ENCODE measurements at regions not wholly inside any gene's neighbourhood (a gene's known extent, or its start where the extent isn't known, plus 50 kb on each side); places are given as distances from the start of the nearest gene placed in this dataset.

- no peak for TF ChIP-seq USF1 (IDR thresholded peaks at IDR 0.05)
- TF ChIP-seq NFIC (IDR thresholded peaks at IDR 0.05): no peak
- no peak for TF ChIP-seq CEBPB (IDR thresholded peaks at IDR 0.05)
- no peak for TF ChIP-seq REST (IDR thresholded peaks at IDR 0.05; ENCODE audit: low read depth)
- TF ChIP-seq EGR1 (IDR thresholded peaks at IDR 0.05): no peak
- TF ChIP-seq TEAD4 (IDR thresholded peaks at IDR 0.05): no peak
- no peak for TF ChIP-seq TAF1 (IDR thresholded peaks at IDR 0.05; ENCODE audit: low read depth)
- TF ChIP-seq FOXM1 (IDR thresholded peaks at IDR 0.05; ENCODE audit: borderline replicate concordance, low read depth): no peak
- no peak for TF ChIP-seq TCF12 (IDR thresholded peaks at IDR 0.05; ENCODE audit: low read depth)
- TF ChIP-seq ZBTB7A (IDR thresholded peaks at IDR 0.05; ENCODE audit: low read depth): no peak
Measured at GRCh38 chr12:105744371-105745058, 394.2 kb downstream of the NUAK1 start.

GRCh38 chr12:105745811-105746210, 392.9 kb downstream of the NUAK1 start:
- TF ChIP-seq MAX (IDR thresholded peaks at IDR 0.05) (no peak), RAD21 (IDR thresholded peaks at IDR 0.05; ENCODE audit: low read depth) (no peak), TCF12 (IDR thresholded peaks at IDR 0.05; ENCODE audit: low read depth) (no peak), CEBPB (IDR thresholded peaks at IDR 0.05) (no peak), REST (IDR thresholded peaks at IDR 0.05; ENCODE audit: low read depth) (no peak), TAF1 (IDR thresholded peaks at IDR 0.05; ENCODE audit: low read depth) (no peak), EGR1 (IDR thresholded peaks at IDR 0.05) (no peak), TEAD4 (IDR thresholded peaks at IDR 0.05) (no peak), USF1 (IDR thresholded peaks at IDR 0.05) (no peak), ZBTB7A (IDR thresholded peaks at IDR 0.05; ENCODE audit: low read depth) (no peak), NFIC (IDR thresholded peaks at IDR 0.05) (no peak), FOXM1 (IDR thresholded peaks at IDR 0.05; ENCODE audit: borderline replicate concordance, low read depth) (no peak), YY1 (IDR thresholded peaks at IDR 0.05; ENCODE audit: low read depth) (no peak), EP300 (IDR thresholded peaks at IDR 0.05; ENCODE audit: borderline replicate concordance) (no peak), CREB1 (IDR thresholded peaks at IDR 0.05; ENCODE audit: low read depth) (no peak)

GRCh38 chr12:105748806-105749600, 389.8 kb downstream of the NUAK1 start:
- TF ChIP-seq NFIC (IDR thresholded peaks at IDR 0.05) (no peak), TCF12 (IDR thresholded peaks at IDR 0.05; ENCODE audit: low read depth) (no peak), YY1 (IDR thresholded peaks at IDR 0.05; ENCODE audit: low read depth) (no peak), EGR1 (IDR thresholded peaks at IDR 0.05) (no peak), MAX (IDR thresholded peaks at IDR 0.05) (no peak), ZBTB7A (IDR thresholded peaks at IDR 0.05; ENCODE audit: low read depth) (no peak), TAF1 (IDR thresholded peaks at IDR 0.05; ENCODE audit: low read depth) (no peak), TEAD4 (IDR thresholded peaks at IDR 0.05) (no peak), REST (IDR thresholded peaks at IDR 0.05; ENCODE audit: low read depth) (no peak), CEBPB (IDR thresholded peaks at IDR 0.05) (no peak), CREB1 (IDR thresholded peaks at IDR 0.05; ENCODE audit: low read depth) (no peak), RAD21 (IDR thresholded peaks at IDR 0.05; ENCODE audit: low read depth) (no peak), EP300 (IDR thresholded peaks at IDR 0.05; ENCODE audit: borderline replicate concordance) (no peak), FOXM1 (IDR thresholded peaks at IDR 0.05; ENCODE audit: borderline replicate concordance, low read depth) (no peak), USF1 (IDR thresholded peaks at IDR 0.05) (no peak)
